Loucy (cell line): ENCODE measurements at regions not wholly inside any gene's neighbourhood (a gene's known extent, or its start where the extent isn't known, plus 50 kb on each side); places are given as distances from the start of the nearest gene placed in this dataset.

Experiments
- CTCF ChIP-seq: fragments of 200-600 bp; sonication (generic); conservative IDR thresholded peaks from 2 replicates; pipeline ENCODE4 v1.5.1; 2014; ENCODE audit warnings: mild to moderate bottlenecking, antibody characterized with exemption, low read length
- EZH2phosphoT487 ChIP-seq: fragments of 200-600 bp; IDR thresholded peaks from 2 replicates; pipeline ENCODE4 v1.6.1; 2018; ENCODE audit warnings: antibody characterized with exemption, mild to moderate bottlenecking, moderate library complexity, borderline replicate concordance

- TF ChIP-seq CTCF (no peak), EZH2phosphoT487 (no peak)
Measured at GRCh38 chr15:31660816-31661215, 334.2 kb downstream of the KLF13 start.
